Activated CD4-positive, alpha-beta memory T cell treated with anti-CD3 and anti-CD28 coated beads, Interleukin-2, amount 10 ng/mL, durations not matched to agents 7 days and 5 days (primary cell): ENCODE measurements at regions not wholly inside any gene's neighbourhood (a gene's known extent, or its start where the extent isn't known, plus 50 kb on each side); places are given as distances from the start of the nearest gene placed in this dataset.

Experiments
- CTCF ChIA-PET: fragments of 350-600 bp; sonication (Branson Sonifier 250); formaldehyde crosslinking; loops from one replicate; lab custom pipeline; 2021; ENCODE audit warnings: antibody characterized with exemption, inconsistent platforms; lab: Charles Lee
- POLR2A ChIA-PET: fragments of 350-600 bp; sonication (Branson Sonifier 250); formaldehyde crosslinking; loops from one replicate; lab custom pipeline; 2021; ENCODE audit warnings: antibody characterized with exemption; lab: Charles Lee
- DNase-seq: peaks from one replicate; pipeline ENCODE4 v3.0.0-alpha.2; 2020
- H3K27ac Mint-ChIP-seq: one replicate; pipeline ENCODE4 v1.8.0; 2021; ENCODE audit warnings: mild to moderate bottlenecking, mixed read lengths
- H3K27me3 Mint-ChIP-seq: one replicate; pipeline ENCODE4 v1.8.0; 2021; ENCODE audit warnings: mixed read lengths
- H3K36me3 Mint-ChIP-seq: one replicate; pipeline ENCODE4 v1.8.0; 2021; ENCODE audit warnings: low read depth, mixed read lengths
- H3K4me1 Mint-ChIP-seq: one replicate; pipeline ENCODE4 v1.8.0; 2021; ENCODE audit warnings: mixed read lengths
- H3K4me3 Mint-ChIP-seq: one replicate; pipeline ENCODE4 v1.8.0; 2021; ENCODE audit warnings: mild to moderate bottlenecking, mixed read lengths
- H3K9me3 Mint-ChIP-seq: one replicate; pipeline ENCODE4 v1.8.0; 2021; ENCODE audit warnings: mixed read lengths

GRCh38 chr18:7492385-7492784 lies 74.7 kb upstream of the PTPRM start:
- ChIA-PET POLR2A (no interaction called here), CTCF (no interaction called here)
- no peaks in the 10 kb centered on the region for H3K4me1 Mint-ChIP-seq
- no peaks in the 10 kb centered on the region for H3K27me3 Mint-ChIP-seq
- H3K27ac Mint-ChIP-seq, result no peak overlapping the region
- DNase-seq, result no peak
- no peaks in the 10 kb centered on the region for H3K36me3 Mint-ChIP-seq
- no peak overlapping the region for H3K4me3 Mint-ChIP-seq
- H3K9me3 Mint-ChIP-seq, result peaks cover 8% of the 10 kb centered on the region

GRCh38 chr18:7497081-7497480 lies 70.0 kb upstream of the PTPRM start:
- Mint-ChIP-seq H3K36me3 (no peaks in the 10 kb centered on the region), H3K4me3 (no peak overlapping the region), H3K27me3 (no peaks in the 10 kb centered on the region), H3K4me1 (no peaks in the 10 kb centered on the region), H3K27ac (no peak overlapping the region), H3K9me3 (peaks cover 5% of the 10 kb centered on the region)
- no peak for DNase-seq
- POLR2A ChIA-PET, result no interaction called here
- CTCF ChIA-PET, result no interaction called here

- Mint-ChIP-seq H3K9me3 (peaks cover 10% of the 10 kb centered on the region), H3K27ac (no peak overlapping the region), H3K4me1 (no peaks in the 10 kb centered on the region), H3K27me3 (no peaks in the 10 kb centered on the region), H3K36me3 (no peaks in the 10 kb centered on the region), H3K4me3 (no peak overlapping the region)
- ChIA-PET POLR2A (no interaction called here), CTCF (no interaction called here)
- DNase-seq, result no peak
Measured at GRCh38 chr18:7511106-7511505, 56.0 kb upstream of the PTPRM start.

- POLR2A ChIA-PET, result no interaction called here
- no peak overlapping the region for H3K4me3 Mint-ChIP-seq
- CTCF ChIA-PET, result no interaction called here
- no peak for DNase-seq
- no peaks in the 10 kb centered on the region for H3K4me1 Mint-ChIP-seq
- H3K27me3 Mint-ChIP-seq, result no peaks in the 10 kb centered on the region
- H3K27ac Mint-ChIP-seq, result no peak overlapping the region
- peaks cover 10% of the 10 kb centered on the region for H3K9me3 Mint-ChIP-seq
- no peaks in the 10 kb centered on the region for H3K36me3 Mint-ChIP-seq
Measured at GRCh38 chr18:7512348-7512747, 54.8 kb upstream of the PTPRM start.

- DNase-seq, result no peak
- H3K9me3 Mint-ChIP-seq, result peaks cover 10% of the 10 kb centered on the region
- no peaks in the 10 kb centered on the region for H3K4me1 Mint-ChIP-seq
- H3K4me3 Mint-ChIP-seq, result no peak overlapping the region
- ChIA-PET CTCF (no interaction called here), POLR2A (no interaction called here)
- no peaks in the 10 kb centered on the region for H3K36me3 Mint-ChIP-seq
- no peaks in the 10 kb centered on the region for H3K27me3 Mint-ChIP-seq
- no peak overlapping the region for H3K27ac Mint-ChIP-seq
Measured at GRCh38 chr18:7512990-7513389, 54.1 kb upstream of the PTPRM start.

GRCh38 chr18:7514796-7515440 lies 52.2 kb upstream of the PTPRM start:
- Mint-ChIP-seq H3K4me3 (no peak overlapping the region), H3K36me3 (no peaks in the 10 kb centered on the region), H3K9me3 (peaks cover 7% of the 10 kb centered on the region), H3K4me1 (no peaks in the 10 kb centered on the region), H3K27me3 (no peaks in the 10 kb centered on the region), H3K27ac (no peak overlapping the region)
- no peak for DNase-seq
- ChIA-PET CTCF (no interaction called here), POLR2A (interaction anchor here (0.6 kb wide), 1 partner anchor 10 kb away, joined by 3 read pairs; no protein-coding TSS in a partner anchor)

GRCh38 chr18:7516266-7517117 lies 50.6 kb upstream of the PTPRM start:
- no peak for DNase-seq
- Mint-ChIP-seq H3K27me3 (no peaks in the 10 kb centered on the region), H3K4me3 (no peak overlapping the region), H3K4me1 (no peaks in the 10 kb centered on the region), H3K9me3 (no peaks in the 10 kb centered on the region), H3K27ac (no peak overlapping the region), H3K36me3 (no peaks in the 10 kb centered on the region)
- ChIA-PET POLR2A (no interaction called here), CTCF (no interaction called here)
